ENCODE measurements at regions not wholly inside any gene's neighbourhood (a gene's known extent, or its start where the extent isn't known, plus 50 kb on each side); places are given as distances from the start of the nearest gene placed in this dataset.
"Not testable (repeated sequence)": the region's sequence is repeated elsewhere in the genome, so short reads cannot be mapped to it uniquely, and the experiment has no call there.

- Histone ChIP-seq H3K27me3 (no peaks in the 10 kb centered on the region), H3K4me1 (ENCODE audit: insufficient read depth) (no peaks in the 10 kb centered on the region), H3K36me3 (no peaks in the 10 kb centered on the region), H3K27ac (no peak overlapping the region), H3K4me3 (no peak overlapping the region), H3K9me3 (no peaks in the 10 kb centered on the region)
- intact Hi-C loops (cut with DNase I): no loop called here
- WGBS, 3 donors: 0 to 47% (median 2%) methylated on average over 1 of the region's 1 CpG
- no peak for DNase-seq
- no peak for TF ChIP-seq POLR2A (IDR thresholded peaks at IDR 0.05)
- TF ChIP-seq, protein P1, sequence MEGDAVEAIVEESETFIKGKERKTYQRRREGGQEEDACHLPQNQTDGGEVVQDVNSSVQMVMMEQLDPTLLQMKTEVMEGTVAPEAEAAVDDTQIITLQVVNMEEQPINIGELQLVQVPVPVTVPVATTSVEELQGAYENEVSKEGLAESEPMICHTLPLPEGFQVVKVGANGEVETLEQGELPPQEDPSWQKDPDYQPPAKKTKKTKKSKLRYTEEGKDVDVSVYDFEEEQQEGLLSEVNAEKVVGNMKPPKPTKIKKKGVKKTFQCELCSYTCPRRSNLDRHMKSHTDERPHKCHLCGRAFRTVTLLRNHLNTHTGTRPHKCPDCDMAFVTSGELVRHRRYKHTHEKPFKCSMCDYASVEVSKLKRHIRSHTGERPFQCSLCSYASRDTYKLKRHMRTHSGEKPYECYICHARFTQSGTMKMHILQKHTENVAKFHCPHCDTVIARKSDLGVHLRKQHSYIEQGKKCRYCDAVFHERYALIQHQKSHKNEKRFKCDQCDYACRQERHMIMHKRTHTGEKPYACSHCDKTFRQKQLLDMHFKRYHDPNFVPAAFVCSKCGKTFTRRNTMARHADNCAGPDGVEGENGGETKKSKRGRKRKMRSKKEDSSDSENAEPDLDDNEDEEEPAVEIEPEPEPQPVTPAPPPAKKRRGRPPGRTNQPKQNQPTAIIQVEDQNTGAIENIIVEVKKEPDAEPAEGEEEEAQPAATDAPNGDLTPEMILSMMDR (IDR thresholded peaks at IDR 0.05): no peak
- TF ChIP-seq EP300 (IDR thresholded peaks at IDR 0.05): no peak
Measured at GRCh38 chr5:84870369-84870768, 485.7 kb upstream of the EDIL3 start.

DNA sequence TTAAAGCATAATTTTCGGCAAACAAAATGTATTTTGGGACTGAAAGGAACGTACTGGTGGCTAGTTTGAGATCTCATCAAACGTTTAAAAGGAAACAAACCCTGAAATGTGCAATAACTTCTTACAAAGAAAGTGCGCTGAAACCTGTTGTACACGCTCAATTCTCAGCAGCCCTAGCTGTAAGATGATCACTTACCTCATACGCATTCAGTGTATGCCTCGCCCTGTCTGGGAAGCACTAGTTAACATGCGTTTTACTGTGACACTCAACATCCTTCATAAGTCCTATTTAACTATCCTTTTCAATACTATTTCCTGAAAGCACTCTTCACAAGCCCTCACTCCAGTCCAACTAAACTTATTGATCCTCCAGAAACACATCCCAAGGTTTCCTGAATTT is 485.0 kb upstream of the EDIL3 start:
- no peaks in the 10 kb centered on the region for H3K9me3 ChIP-seq
- H3K36me3 ChIP-seq: no peaks in the 10 kb centered on the region
- no peaks in the 10 kb centered on the region for H3K4me1 ChIP-seq (ENCODE audit: insufficient read depth)
- WGBS, 3 donors: 82 to 90% (median 89%) methylated on average over 8 of the region's 8 CpGs
- no peak for DNase-seq
- intact Hi-C loops (cut with DNase I): no loop called here
- TF ChIP-seq, protein P1 (IDR thresholded peaks at IDR 0.05): no peak
- no peak for TF ChIP-seq POLR2A (IDR thresholded peaks at IDR 0.05)
- TF ChIP-seq EP300 (IDR thresholded peaks at IDR 0.05): no peak
- H3K27ac ChIP-seq: no peak overlapping the region
- H3K27me3 ChIP-seq: no peaks in the 10 kb centered on the region
- no peak overlapping the region for H3K4me3 ChIP-seq

DNA sequence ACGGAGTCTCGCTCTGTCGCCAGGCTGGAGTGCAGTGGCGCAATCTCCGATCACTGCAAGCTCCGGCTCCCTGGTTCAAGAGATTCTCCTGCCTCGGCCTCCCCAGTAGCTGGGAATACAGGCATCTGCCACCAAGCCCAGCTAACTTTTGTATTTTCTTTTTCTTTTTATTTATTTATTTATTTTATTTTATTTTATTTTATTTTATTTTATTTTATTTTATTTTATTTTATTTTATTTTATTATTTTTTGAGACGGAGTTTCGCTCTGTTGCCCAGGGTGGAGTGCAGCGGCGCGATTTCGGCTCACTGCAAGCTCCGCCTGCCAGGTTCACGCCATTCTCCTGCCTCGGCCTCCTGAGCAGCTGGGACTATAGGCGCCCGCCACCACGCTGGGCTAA is 479.3 kb upstream of the EDIL3 start:
- not testable (repeated sequence) for H3K27me3 ChIP-seq

GRCh38 chr5:84863020-84863419 is 478.3 kb upstream of the EDIL3 start:
- Histone ChIP-seq H3K9me3 (no peaks in the 10 kb centered on the region), H3K27me3 (no peaks in the 10 kb centered on the region), H3K4me1 (ENCODE audit: insufficient read depth) (no peaks in the 10 kb centered on the region), H3K4me3 (no peak overlapping the region), H3K27ac (no peak overlapping the region), H3K36me3 (no peaks in the 10 kb centered on the region)
- DNase-seq: no peak
- TF ChIP-seq EP300 (IDR thresholded peaks at IDR 0.05): no peak
- no peak for TF ChIP-seq POLR2A (IDR thresholded peaks at IDR 0.05)
- TF ChIP-seq, protein P1 (IDR thresholded peaks at IDR 0.05): no peak
- intact Hi-C loops (cut with DNase I): no loop called here
- WGBS, 3 donors: 68 to 71% (median 68%) methylated on average over 1 of the region's 1 CpG

More for the DNA sequence above, 479.3 kb upstream of the EDIL3 start:
- H3K9me3 ChIP-seq; intact Hi-C loops (cut with DNase I); H3K36me3 ChIP-seq; H3K4me3 ChIP-seq; H3K4me1 ChIP-seq (ENCODE audit: insufficient read depth); H3K27ac ChIP-seq; DNase-seq: not testable (repeated sequence)
- WGBS, 3 donors: 93 to 98% (median 94%) methylated on average over 19 of the region's 19 CpGs

GRCh38 chr5:84862132-84862531 is 477.5 kb upstream of the EDIL3 start:
- Histone ChIP-seq H3K4me1 (ENCODE audit: insufficient read depth) (no peaks in the 10 kb centered on the region), H3K27me3 (no peaks in the 10 kb centered on the region), H3K36me3 (no peaks in the 10 kb centered on the region), H3K27ac (no peak overlapping the region), H3K4me3 (no peak overlapping the region), H3K9me3 (no peaks in the 10 kb centered on the region)
- no peak for TF ChIP-seq EP300 (IDR thresholded peaks at IDR 0.05)
- TF ChIP-seq, protein P1 (IDR thresholded peaks at IDR 0.05): no peak
- TF ChIP-seq POLR2A (IDR thresholded peaks at IDR 0.05): no peak
- intact Hi-C loops (cut with DNase I): no loop called here
- no peak for DNase-seq
- WGBS, 3 donors: 86 to 88% (median 87%) methylated on average over 7 of the region's 7 CpGs

Measured in ovary (tissue), 7 donors.